ENCODE measurements at regions not wholly inside any gene's neighbourhood (a gene's known extent, or its start where the extent isn't known, plus 50 kb on each side); places are given as distances from the start of the nearest gene placed in this dataset.

- TF ChIP-seq CTCF (IDR thresholded peaks at IDR 0.05) = no peak
- TF ChIP-seq POLR2A (IDR thresholded peaks at IDR 0.05) = no peak
These were observed 140.1 kb downstream of the C1orf94 start for GRCh38 chr1:34316773-34317172.

Data from adrenal gland (tissue), 5 donors.